Small intestine (tissue), 7 donors: ENCODE measurements at regions not wholly inside any gene's neighbourhood (a gene's known extent, or its start where the extent isn't known, plus 50 kb on each side); places are given as distances from the start of the nearest gene placed in this dataset.
"Not testable (repeated sequence)": the region's sequence is repeated elsewhere in the genome, so short reads cannot be mapped to it uniquely, and the experiment has no call there.

Experiments used
- DNase-seq, 2 donors: peaks; one replicate each; pipeline versions ENCODE4 v3.0.0 to v3.0.0-alpha.2; 2013
- FAIRE-seq: peaks from 2 replicates; lab custom pipeline; 2012; peaks lifted over from hg19 to GRCh38; lab: Jason Lieb, UNC
- H3K27ac ChIP-seq, 3 donors: one replicate each; pipeline ENCODE4 v1.5.1; 2013; ENCODE audit warnings: low read length in 2 of 3, mild to moderate bottlenecking in 2 of 3, control low read depth in 1 of 3, inconsistent platforms in 1 of 3, low read depth in 1 of 3, moderate library complexity in 1 of 3
- H3K27me3 ChIP-seq, 3 donors: one replicate each; pipeline ENCODE4 v1.6.1; 2013; ENCODE audit warnings: low read length in 3 of 3, inconsistent platforms in 1 of 3; ENCODE audit not compliant: control insufficient read depth in 3 of 3, insufficient read depth in 3 of 3
- H3K36me3 ChIP-seq, 3 donors: one replicate each; pipeline ENCODE4 v1.6.1; 2013; ENCODE audit warnings: low read length in 3 of 3, inconsistent platforms in 1 of 3, low read depth in 1 of 3, mild to moderate bottlenecking in 1 of 3, moderate library complexity in 1 of 3; ENCODE audit not compliant: control insufficient read depth in 3 of 3, insufficient read depth in 2 of 3
- H3K4me1 ChIP-seq, 3 donors: one replicate each; pipeline ENCODE4 v1.6.1; 2013; ENCODE audit warnings: low read length in 2 of 3, inconsistent platforms in 1 of 3, low read depth in 1 of 3, mild to moderate bottlenecking in 1 of 3, moderate library complexity in 1 of 3; ENCODE audit not compliant: control insufficient read depth in 3 of 3, insufficient read depth in 2 of 3
- H3K4me3 ChIP-seq, 3 donors: one replicate each; pipeline ENCODE4 v1.5.1; 2013; ENCODE audit warnings: low read length in 3 of 3, control low read depth in 1 of 3, inconsistent platforms in 1 of 3, low read depth in 1 of 3, mild to moderate bottlenecking in 1 of 3, moderate library complexity in 1 of 3
- H3K9me3 ChIP-seq, 2 donors: one replicate each; pipeline ENCODE4 v1.6.1; 2013; ENCODE audit warnings: low read depth in 1 of 2, low read length in 1 of 2; ENCODE audit not compliant: control insufficient read depth in 2 of 2, insufficient read depth in 1 of 2
- WGBS, 3 donors: extraction: QIAGEN DNeasy Blood & Tissue Kit; methylation state at CpG; one replicate each; pipeline ENCODE4 v1.1.7; 2013; 5-methylcytosine and 5-hydroxymethylcytosine counted together
- donor health status: healthy with polysubstance abuse.
- donor health status: control.
- donor health status: control.
- donor health status: Bipolar disorder and iron deficiency.
- donor health status: healthy.

DNA sequence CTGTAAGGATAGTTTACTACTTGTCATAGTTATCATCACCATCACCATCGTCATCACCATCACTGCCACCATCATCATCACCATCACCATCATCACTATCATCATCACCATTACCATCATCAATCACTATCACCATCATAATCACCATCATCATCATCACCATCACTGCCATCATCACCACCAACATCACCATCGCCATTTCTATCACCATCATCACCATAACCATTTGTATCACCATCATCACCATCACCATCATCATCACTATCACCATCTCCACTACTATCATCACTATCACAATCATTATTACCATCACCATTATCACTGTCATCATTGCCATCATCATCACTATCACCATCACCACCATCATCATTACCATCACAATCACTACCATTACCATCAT lies 655.5 kb upstream of the DEFB115 start:
- DNase-seq (no peak), FAIRE-seq (no peak)
- Histone ChIP-seq H3K36me3 (no peaks in the 10 kb centered on the region), H3K27ac (no peak overlapping the region), H3K9me3 (peaks cover 0 to 27% of the 10 kb centered on the region in 2 donors), H3K27me3 (no peaks in the 10 kb centered on the region), H3K4me3 (no peak overlapping the region), H3K4me1 (no peaks in the 10 kb centered on the region)
- WGBS, 3 donors: 55 to 63% (median 59%) methylated on average over 2 of the region's 2 CpGs

DNA sequence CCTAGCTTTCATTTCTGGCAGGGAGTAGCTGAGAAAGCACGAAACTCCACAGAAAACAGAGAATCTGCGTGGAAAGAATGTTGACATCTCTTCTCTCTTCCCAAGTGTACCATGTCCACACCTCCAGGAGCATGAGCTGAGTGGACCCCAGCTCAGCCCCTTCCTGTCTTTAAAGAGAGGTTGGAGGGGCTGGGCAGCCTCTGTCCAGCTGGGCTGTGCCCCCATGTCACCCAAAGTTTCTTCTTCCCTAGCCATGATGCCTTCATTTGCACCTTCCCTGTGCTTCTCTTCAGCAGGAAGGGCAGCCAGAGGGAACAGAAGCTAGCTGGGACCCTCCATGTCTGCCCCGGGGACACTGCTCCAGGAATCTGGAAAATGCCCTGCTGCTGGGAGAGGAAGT lies 655.0 kb upstream of the DEFB115 start:
- no peaks in the 10 kb centered on the region for H3K36me3 ChIP-seq
- H3K27me3 ChIP-seq: no peaks in the 10 kb centered on the region
- H3K4me1 ChIP-seq: no peaks in the 10 kb centered on the region
- H3K9me3 ChIP-seq: peaks cover 0 to 26% of the 10 kb centered on the region in 2 donors
- no peak overlapping the region for H3K27ac ChIP-seq
- DNase-seq: no peak
- WGBS, 3 donors: 65 to 73% (median 72%) methylated on average over 3 of the region's 3 CpGs
- no peak overlapping the region for H3K4me3 ChIP-seq
- no peak for FAIRE-seq

DNA sequence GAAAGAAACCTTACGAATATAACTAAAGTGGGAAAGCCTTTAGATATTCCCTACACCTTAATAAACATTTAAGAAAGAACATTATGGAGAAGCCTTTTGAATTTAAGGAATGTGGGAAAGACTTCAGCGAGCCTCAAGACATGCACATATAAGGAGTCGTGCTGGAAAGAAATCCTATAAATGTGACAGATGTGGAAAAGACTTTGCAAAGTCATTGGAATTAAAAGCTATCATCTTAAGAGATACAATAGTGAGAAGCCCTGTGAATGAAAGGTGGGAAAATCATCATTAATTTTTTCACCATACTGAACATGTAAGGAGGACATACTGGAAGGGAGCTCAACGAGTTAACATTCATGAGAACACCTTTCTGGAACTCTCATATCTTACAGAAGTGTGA lies 650.5 kb upstream of the DEFB115 start:
- DNase-seq (no peak), FAIRE-seq (no peak)
- H3K36me3 ChIP-seq: no peaks in the 10 kb centered on the region
- H3K4me1 ChIP-seq: no peaks in the 10 kb centered on the region
- no peaks in the 10 kb centered on the region for H3K27me3 ChIP-seq
- H3K9me3 ChIP-seq: peaks cover 0 to 29% of the 10 kb centered on the region in 2 donors
- H3K4me3 ChIP-seq: no peak overlapping the region
- no peak overlapping the region for H3K27ac ChIP-seq
- 65 to 76% (median 66%) methylated on average over 4 of the region's 4 CpGs for WGBS, 3 donors

DNA sequence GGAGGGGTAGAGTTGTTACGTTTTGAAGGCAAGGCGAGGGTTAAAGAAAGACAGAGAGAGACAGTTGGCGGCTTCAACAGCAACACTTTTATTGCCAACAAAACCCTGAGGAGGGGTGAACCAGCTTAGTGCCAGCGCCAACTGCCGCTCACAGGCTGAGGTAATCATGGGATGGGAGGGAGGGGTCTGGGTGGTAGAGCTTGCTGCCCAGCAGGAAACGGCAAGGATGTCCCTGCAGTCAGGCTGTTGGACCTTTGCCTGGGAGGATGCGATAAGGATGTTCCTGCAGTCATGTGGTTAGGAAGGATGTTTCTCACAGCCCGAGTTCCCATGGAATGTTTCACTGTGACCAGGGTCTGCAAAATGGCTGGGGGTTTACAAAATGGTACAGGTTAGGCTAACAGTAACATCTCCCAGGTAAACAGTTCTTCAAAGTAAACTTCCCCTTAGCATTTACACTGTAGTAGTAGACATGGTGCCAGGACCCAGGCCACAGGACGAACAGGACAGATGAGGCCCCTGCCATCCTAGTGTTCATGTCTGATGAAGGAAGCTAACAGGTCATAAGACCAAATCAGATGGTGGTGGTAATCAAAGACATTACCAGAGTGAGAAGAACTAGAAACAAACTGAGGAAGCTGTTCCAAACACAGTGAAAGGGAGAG lies 647.3 kb upstream of the DEFB115 start:
- Histone ChIP-seq H3K4me1 (no peaks in the 10 kb centered on the region), H3K9me3 (peaks cover 0 to 28% of the 10 kb centered on the region in 2 donors), H3K36me3 (no peaks in the 10 kb centered on the region), H3K4me3 (no peak overlapping the region), H3K27me3 (no peaks in the 10 kb centered on the region), H3K27ac (no peak overlapping the region)
- 53 to 61% (median 56%) methylated on average over 9 of the region's 9 CpGs for WGBS, 3 donors
- FAIRE-seq (no peak), DNase-seq (no peak)

- Histone ChIP-seq H3K4me1 (no peaks in the 10 kb centered on the region), H3K4me3 (no peak overlapping the region), H3K9me3 (peaks cover 0 to 31% of the 10 kb centered on the region in 2 donors), H3K27me3 (no peaks in the 10 kb centered on the region), H3K36me3 (no peaks in the 10 kb centered on the region), H3K27ac (no peak overlapping the region)
- no peak for FAIRE-seq
- 76 to 82% (median 78%) methylated on average over 4 of the region's 4 CpGs for WGBS, 3 donors
- DNase-seq: no peak
Measured at GRCh38 chr20:30610751-30611150, 646.7 kb upstream of the DEFB115 start.

GRCh38 chr20:30611239-30611984 lies 646.1 kb upstream of the DEFB115 start:
- Histone ChIP-seq H3K4me3 (no peak overlapping the region), H3K36me3 (no peaks in the 10 kb centered on the region), H3K9me3 (peaks cover 0 to 37% of the 10 kb centered on the region in 2 donors), H3K4me1 (no peaks in the 10 kb centered on the region), H3K27me3 (no peaks in the 10 kb centered on the region), H3K27ac (no peak overlapping the region)
- 66 to 73% (median 69%) methylated on average over 15 of the region's 15 CpGs for WGBS, 3 donors
- no peak for DNase-seq
- no peak for FAIRE-seq

DNA sequence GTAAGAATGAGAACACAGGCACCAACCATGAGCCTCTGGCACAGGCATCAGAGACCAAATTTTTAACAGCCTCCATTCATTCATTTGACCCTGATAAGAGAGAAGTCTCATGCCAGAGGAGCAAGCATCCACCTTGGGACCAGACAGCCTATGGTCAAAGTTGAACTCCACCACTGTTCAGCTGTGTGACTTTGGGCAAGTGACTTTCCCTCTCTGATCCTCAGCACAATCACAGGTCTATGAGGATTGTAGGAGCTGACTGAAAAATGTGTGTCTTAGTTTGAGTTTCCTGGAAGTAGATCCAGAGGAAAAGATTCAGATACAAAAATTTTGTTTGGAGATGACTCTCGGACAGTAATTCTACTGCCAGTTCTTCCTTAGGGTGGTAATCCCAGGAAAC lies 645.1 kb upstream of the DEFB115 start:
- FAIRE-seq (no peak), DNase-seq (no peak)
- Histone ChIP-seq H3K4me3 (no peak overlapping the region), H3K27ac (no peak overlapping the region), H3K9me3 (peaks cover 0 to 41% of the 10 kb centered on the region in 2 donors), H3K4me1 (no peaks in the 10 kb centered on the region), H3K27me3 (no peaks in the 10 kb centered on the region), H3K36me3 (no peaks in the 10 kb centered on the region)
- WGBS, 3 donors: 84 to 95% (median 88%) methylated on average over 1 of the region's 1 CpG

DNA sequence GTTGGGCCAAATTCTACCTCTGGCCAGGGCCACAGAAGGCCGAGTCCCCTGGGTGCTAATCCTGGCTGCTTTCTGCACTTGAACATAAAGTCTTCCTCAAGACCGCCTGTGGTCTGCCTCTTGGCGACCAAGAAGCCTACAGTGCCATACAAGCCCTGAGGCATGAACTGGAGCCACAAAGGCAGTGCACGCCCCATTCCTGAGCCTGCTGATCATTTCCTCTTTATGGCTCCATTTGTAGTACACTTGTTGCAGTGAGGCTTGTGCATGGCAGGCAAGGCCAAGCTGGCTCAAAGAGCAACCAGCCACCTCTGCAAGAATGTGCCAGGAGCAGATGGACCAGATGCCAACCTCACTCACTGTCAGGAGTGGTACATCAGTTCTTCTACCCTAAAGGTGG lies 636.1 kb upstream of the DEFB115 start:
- not testable (repeated sequence) for H3K4me1 ChIP-seq, H3K36me3 ChIP-seq, FAIRE-seq, H3K27me3 ChIP-seq, H3K4me3 ChIP-seq, H3K27ac ChIP-seq, DNase-seq
- H3K9me3 ChIP-seq: peaks cover 0 to 22% of the 10 kb centered on the region in 2 donors
- 83 to 86% (median 86%) methylated on average over 4 of the region's 4 CpGs for WGBS, 3 donors
